HCT116 (cell line): ENCODE measurements at regions not wholly inside any gene's neighbourhood (a gene's known extent, or its start where the extent isn't known, plus 50 kb on each side); places are given as distances from the start of the nearest gene placed in this dataset.

Experiments
- CBX3 ChIP-seq: IDR thresholded peaks from 2 replicates; pipeline ENCODE4 v1.6.1; 2012; ENCODE audit warnings: low read depth
- EGR1 ChIP-seq: IDR thresholded peaks from 2 replicates; pipeline ENCODE4 v1.6.1; 2012; ENCODE audit warnings: low read depth
- ELF1 ChIP-seq: IDR thresholded peaks from 2 replicates; pipeline ENCODE4 v1.6.1; 2012; ENCODE audit warnings: low read depth, borderline replicate concordance
- EZH2 ChIP-seq: fragments of 200-600 bp; sonication (generic); IDR thresholded peaks from 2 replicates; pipeline ENCODE4 v1.6.1; 2017; ENCODE audit warnings: antibody characterized with exemption, mixed run types
- EZH2phosphoT487 ChIP-seq: fragments of 200-600 bp; IDR thresholded peaks from 2 replicates; pipeline ENCODE4 v1.6.1; 2018; ENCODE audit warnings: antibody characterized with exemption, borderline replicate concordance
- JUND ChIP-seq: IDR thresholded peaks from 2 replicates; pipeline ENCODE4 v1.6.1; 2012
- POLR2A ChIP-seq: IDR thresholded peaks from 2 replicates; pipeline ENCODE4 v1.7.0; 2011; ENCODE audit warnings: borderline replicate concordance; ENCODE audit not compliant: insufficient read depth, insufficient read length; ENCODE audit errors: extremely low read depth
- POLR2AphosphoS5 ChIP-seq: IDR thresholded peaks from 2 replicates; pipeline ENCODE4 v1.6.1; 2011; ENCODE audit warnings: mild to moderate bottlenecking, low read depth, low read length, moderate library complexity
- RAD21 ChIP-seq: IDR thresholded peaks from 2 replicates; pipeline ENCODE4 v1.6.1; 2012; ENCODE audit warnings: low read depth, mild to moderate bottlenecking
- SIN3A ChIP-seq: IDR thresholded peaks from 2 replicates; pipeline ENCODE4 v1.6.1; 2012; ENCODE audit warnings: low read depth
- SP1 ChIP-seq: IDR thresholded peaks from 2 replicates; pipeline ENCODE4 v1.6.1; 2012; ENCODE audit warnings: low read depth
- SRF ChIP-seq: IDR thresholded peaks from 2 replicates; pipeline ENCODE4 v1.6.1; 2012; ENCODE audit warnings: low read depth
- YY1 ChIP-seq: IDR thresholded peaks from 2 replicates; pipeline ENCODE4 v1.6.1; 2011; ENCODE audit warnings: low read length, low read depth, moderate library complexity, mild to moderate bottlenecking; ENCODE audit not compliant: insufficient replicate concordance; ENCODE audit errors: extremely low read depth
- TF ChIP-seq, protein P1 (sequence below), 3 experiments: fragments of 200-600 bp in 1 of 3; sonication (generic) in 1 of 3; IDR thresholded peaks in 2 of 3; conservative IDR thresholded peaks in 1 of 3; 2 replicates each; pipeline ENCODE4 v1.5.1; 2012 to 2017; ENCODE audit warnings: low read depth in 2 of 3, low read length in 2 of 3, antibody characterized with exemption in 1 of 3, borderline replicate concordance in 1 of 3, control low read depth in 1 of 3, mild to moderate bottlenecking in 1 of 3, mixed read lengths in 1 of 3, mixed run types in 1 of 3, moderate library complexity in 1 of 3; ENCODE audit not compliant: insufficient read depth in 1 of 3

DNA sequence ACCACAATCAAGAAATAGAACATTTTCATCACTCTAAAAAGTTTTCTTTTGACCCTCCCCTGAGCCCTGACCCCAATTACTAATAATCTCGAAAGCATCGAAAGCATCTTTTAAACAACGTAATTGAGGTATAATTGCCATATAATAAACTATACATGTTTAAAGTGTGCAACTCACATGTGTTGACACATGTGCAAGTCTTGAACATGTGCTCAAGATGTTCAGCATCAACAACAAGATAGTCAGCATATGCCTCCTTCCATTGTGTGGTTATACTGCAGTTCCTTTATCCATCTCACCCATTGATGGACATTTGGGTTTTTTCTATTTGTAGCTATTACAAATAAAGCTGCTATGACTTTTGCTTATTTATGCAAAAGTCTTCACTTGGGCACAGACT is 90.7 kb downstream of the RIPK4 start:
- no peak for TF ChIP-seq ELF1
- no peak for TF ChIP-seq POLR2AphosphoS5
- TF ChIP-seq RAD21 = no peak
- TF ChIP-seq, protein P1, sequence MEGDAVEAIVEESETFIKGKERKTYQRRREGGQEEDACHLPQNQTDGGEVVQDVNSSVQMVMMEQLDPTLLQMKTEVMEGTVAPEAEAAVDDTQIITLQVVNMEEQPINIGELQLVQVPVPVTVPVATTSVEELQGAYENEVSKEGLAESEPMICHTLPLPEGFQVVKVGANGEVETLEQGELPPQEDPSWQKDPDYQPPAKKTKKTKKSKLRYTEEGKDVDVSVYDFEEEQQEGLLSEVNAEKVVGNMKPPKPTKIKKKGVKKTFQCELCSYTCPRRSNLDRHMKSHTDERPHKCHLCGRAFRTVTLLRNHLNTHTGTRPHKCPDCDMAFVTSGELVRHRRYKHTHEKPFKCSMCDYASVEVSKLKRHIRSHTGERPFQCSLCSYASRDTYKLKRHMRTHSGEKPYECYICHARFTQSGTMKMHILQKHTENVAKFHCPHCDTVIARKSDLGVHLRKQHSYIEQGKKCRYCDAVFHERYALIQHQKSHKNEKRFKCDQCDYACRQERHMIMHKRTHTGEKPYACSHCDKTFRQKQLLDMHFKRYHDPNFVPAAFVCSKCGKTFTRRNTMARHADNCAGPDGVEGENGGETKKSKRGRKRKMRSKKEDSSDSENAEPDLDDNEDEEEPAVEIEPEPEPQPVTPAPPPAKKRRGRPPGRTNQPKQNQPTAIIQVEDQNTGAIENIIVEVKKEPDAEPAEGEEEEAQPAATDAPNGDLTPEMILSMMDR (IDR thresholded peaks at IDR 0.05 in 2 of 3, conservative IDR thresholded peaks at IDR 0.05 in 1 of 3; ENCODE audit: borderline replicate concordance in 1 of 3, insufficient read depth in 1 of 3, low read depth in 2 of 3, low read length in 2 of 3) = no peak
- TF ChIP-seq SRF = no peak
- TF ChIP-seq JUND = no peak
- no peak for TF ChIP-seq CBX3
- TF ChIP-seq SP1 = no peak
- TF ChIP-seq POLR2A = no peak
- TF ChIP-seq EZH2phosphoT487 = no peak
- TF ChIP-seq SIN3A = no peak
- TF ChIP-seq EGR1 = no peak
- no peak for TF ChIP-seq EZH2
- TF ChIP-seq YY1 = no peak
